ENCODE measurements at regions not wholly inside any gene's neighbourhood (a gene's known extent, or its start where the extent isn't known, plus 50 kb on each side); places are given as distances from the start of the nearest gene placed in this dataset.
"Not testable (repeated sequence)": the region's sequence is repeated elsewhere in the genome, so short reads cannot be mapped to it uniquely, and the experiment has no call there.

GRCh38 chr4:11111876-11112275, 316.8 kb downstream of the HS3ST1 start:
- no peak for DNase-seq

GRCh38 chr4:11111370-11111769, 317.3 kb downstream of the HS3ST1 start:
- no peak for DNase-seq

- DNase-seq: peak; percentile 51
These were observed 321.9 kb downstream of the HS3ST1 start for GRCh38 chr4:11106759-11107158.

GRCh38 chr4:11106190-11106589, 322.5 kb downstream of the HS3ST1 start:
- DNase-seq: no peak

GRCh38 chr4:11105715-11106114, 323.0 kb downstream of the HS3ST1 start:
- DNase-seq: no peak

- DNase-seq: no peak
These were observed 330.2 kb downstream of the HS3ST1 start for GRCh38 chr4:11098461-11098860.

- DNase-seq: no peak
These were observed 331.0 kb downstream of the HS3ST1 start for GRCh38 chr4:11097725-11098124.

- no peak for DNase-seq
These were observed 347.7 kb downstream of the HS3ST1 start for GRCh38 chr4:11081006-11081405.

GRCh38 chr4:11079171-11079570, 349.5 kb downstream of the HS3ST1 start:
- DNase-seq: no peak

- no peak for DNase-seq
These were observed 354.0 kb downstream of the HS3ST1 start for GRCh38 chr4:11074581-11075241.

- DNase-seq: no peak
These were observed 355.1 kb downstream of the HS3ST1 start for GRCh38 chr4:11073621-11074051.

GRCh38 chr4:11072999-11073398, 355.7 kb downstream of the HS3ST1 start:
- no peak for DNase-seq

GRCh38 chr4:11072463-11072862, 356.2 kb downstream of the HS3ST1 start:
- DNase-seq: no peak

- DNase-seq: no peak
These were observed 357.9 kb downstream of the HS3ST1 start for GRCh38 chr4:11070813-11071212.

GRCh38 chr4:11069581-11070211, 359.0 kb downstream of the HS3ST1 start:
- no peak for DNase-seq

- DNase-seq: no peak
These were observed 359.6 kb downstream of the HS3ST1 start for GRCh38 chr4:11069083-11069482.

- DNase-seq: not testable (repeated sequence)
These were observed 362.1 kb downstream of the HS3ST1 start for GRCh38 chr4:11066584-11066983.

GRCh38 chr4:11060637-11061036, 368.1 kb downstream of the HS3ST1 start:
- DNase-seq: not testable (repeated sequence)

GRCh38 chr4:11054937-11055336, 370.4 kb upstream of the CLNK start:
- DNase-seq: not testable (repeated sequence)

GRCh38 chr4:11053601-11054220, 369.1 kb upstream of the CLNK start:
- DNase-seq: no peak

- no peak for DNase-seq
These were observed 366.6 kb upstream of the CLNK start for GRCh38 chr4:11051181-11051580.

- no peak for DNase-seq
These were observed 366.2 kb upstream of the CLNK start for GRCh38 chr4:11050766-11051165.

GRCh38 chr4:11049001-11049400, 364.4 kb upstream of the CLNK start:
- no peak for DNase-seq

GRCh38 chr4:11042760-11043159, 358.2 kb upstream of the CLNK start:
- DNase-seq: no peak
